Gastroesophageal sphincter (tissue), 3 donors: ENCODE measurements at regions not wholly inside any gene's neighbourhood (a gene's known extent, or its start where the extent isn't known, plus 50 kb on each side); places are given as distances from the start of the nearest gene placed in this dataset.

Experiments used
- POLR2AphosphoS5 ChIP-seq: sonication (generic); formaldehyde crosslinking; IDR thresholded peaks from one replicate; pipeline ENCODE4 v1.6.1; 2017; ENCODE audit warnings: antibody characterized with exemption
- TF ChIP-seq, protein P1 (sequence below), 4 experiments: fragments of 200-600 bp in 2 of 4; fragments of 450-650 bp in 2 of 4; sonication (generic) in 1 of 4; IDR thresholded peaks; one replicate each; pipeline ENCODE4 v1.5.1; 2017 to 2019; ENCODE audit warnings: antibody characterized with exemption in 4 of 4, mild to moderate bottlenecking in 2 of 4, moderate library complexity in 2 of 4

- TF ChIP-seq, protein P1, sequence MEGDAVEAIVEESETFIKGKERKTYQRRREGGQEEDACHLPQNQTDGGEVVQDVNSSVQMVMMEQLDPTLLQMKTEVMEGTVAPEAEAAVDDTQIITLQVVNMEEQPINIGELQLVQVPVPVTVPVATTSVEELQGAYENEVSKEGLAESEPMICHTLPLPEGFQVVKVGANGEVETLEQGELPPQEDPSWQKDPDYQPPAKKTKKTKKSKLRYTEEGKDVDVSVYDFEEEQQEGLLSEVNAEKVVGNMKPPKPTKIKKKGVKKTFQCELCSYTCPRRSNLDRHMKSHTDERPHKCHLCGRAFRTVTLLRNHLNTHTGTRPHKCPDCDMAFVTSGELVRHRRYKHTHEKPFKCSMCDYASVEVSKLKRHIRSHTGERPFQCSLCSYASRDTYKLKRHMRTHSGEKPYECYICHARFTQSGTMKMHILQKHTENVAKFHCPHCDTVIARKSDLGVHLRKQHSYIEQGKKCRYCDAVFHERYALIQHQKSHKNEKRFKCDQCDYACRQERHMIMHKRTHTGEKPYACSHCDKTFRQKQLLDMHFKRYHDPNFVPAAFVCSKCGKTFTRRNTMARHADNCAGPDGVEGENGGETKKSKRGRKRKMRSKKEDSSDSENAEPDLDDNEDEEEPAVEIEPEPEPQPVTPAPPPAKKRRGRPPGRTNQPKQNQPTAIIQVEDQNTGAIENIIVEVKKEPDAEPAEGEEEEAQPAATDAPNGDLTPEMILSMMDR (IDR thresholded peaks at IDR 0.05) = no peak
- TF ChIP-seq POLR2AphosphoS5 = no peak
Observed at GRCh38 chr1:2856676-2857375, 55.3 kb upstream of the TTC34 start.
